ENCODE measurements at regions not wholly inside any gene's neighbourhood (a gene's known extent, or its start where the extent isn't known, plus 50 kb on each side); places are given as distances from the start of the nearest gene placed in this dataset.

DNA sequence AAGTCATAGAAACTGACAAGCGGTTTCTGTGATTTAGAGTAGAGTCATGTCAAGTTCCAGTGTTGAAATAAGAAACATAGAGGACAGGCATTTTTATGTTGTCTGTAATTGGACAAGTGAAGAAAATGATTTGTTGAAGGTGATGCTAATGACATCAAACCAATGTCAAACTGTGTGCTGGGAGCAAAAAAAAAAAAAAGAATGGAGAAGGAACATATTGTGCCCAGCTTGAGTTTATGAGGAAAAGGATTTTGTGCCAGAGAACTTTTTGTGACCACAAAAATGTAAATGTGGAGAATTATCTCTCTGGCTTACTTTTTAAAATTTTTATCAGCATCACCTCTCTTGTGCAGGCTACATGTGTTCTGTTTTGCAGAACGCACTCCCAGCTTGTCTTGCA is 495.7 kb downstream of the RAPGEF2 start:
- H3K27ac ChIP-seq = no peak overlapping the region
- 83 to 84% methylated on average over 2 of the region's 2 CpGs for WGBS, 2 donors
- no peak for TF ChIP-seq CTCF (IDR thresholded peaks at IDR 0.05)
- DNase-seq (no peak), ATAC-seq (no peak)
- no peaks in the 10 kb centered on the region for H3K4me1 ChIP-seq
- H3K9me3 ChIP-seq = no peaks in the 10 kb centered on the region
- intact Hi-C loops (cut with DNase I) = no loop called here
- no peaks in the 10 kb centered on the region for H3K36me3 ChIP-seq
- H3K4me3 ChIP-seq = no peak overlapping the region
- peaks cover 0 to 3% (median 0%) of the 10 kb centered on the region in 7 donors for H3K27me3 ChIP-seq

DNA sequence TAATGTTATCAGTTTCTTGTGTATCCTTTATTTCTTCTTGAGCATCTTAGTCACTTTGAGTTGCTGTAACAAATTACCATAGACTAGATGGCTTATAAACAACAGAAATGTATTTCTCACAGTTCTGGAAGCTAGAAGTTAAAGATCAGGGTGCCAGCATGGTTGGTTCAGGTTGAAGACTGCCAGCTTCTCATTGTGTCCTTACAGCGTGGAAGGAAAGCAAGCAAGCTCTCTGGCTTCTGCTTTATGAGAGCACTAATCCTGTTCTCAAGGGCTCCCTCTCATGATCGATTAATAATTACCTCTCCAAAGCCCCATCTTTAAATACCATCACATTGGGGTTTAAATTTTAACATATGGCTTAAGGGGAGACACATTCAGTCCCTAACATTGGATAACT is 497.2 kb downstream of the RAPGEF2 start:
- intact Hi-C loops (cut with DNase I) = no loop called here

DNA sequence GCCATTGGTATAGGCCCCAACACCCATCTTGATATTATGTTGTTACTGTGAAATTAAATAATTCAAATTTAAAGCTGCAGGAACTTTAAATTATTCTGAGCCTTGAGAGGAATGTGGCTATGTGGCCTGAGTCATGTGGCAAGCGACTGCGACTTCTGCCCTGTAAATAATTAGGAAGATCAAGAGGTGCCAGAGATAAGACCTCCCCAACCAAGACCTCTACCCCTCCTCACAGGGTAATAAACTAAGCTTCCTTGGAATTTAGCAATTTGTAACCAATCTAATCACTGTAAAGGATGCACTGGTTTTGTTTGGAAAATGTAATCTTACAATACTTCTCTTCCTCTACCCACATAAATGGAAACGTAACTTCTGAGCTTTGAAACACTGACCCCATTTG is 501.9 kb downstream of the RAPGEF2 start:
- 35 to 63% methylated on average over 3 of the region's 3 CpGs for WGBS, 2 donors
- intact Hi-C loops (cut with DNase I) = no loop called here
- Histone ChIP-seq H3K4me1 (no peaks in the 10 kb centered on the region), H3K27me3 (no peaks in the 10 kb centered on the region), H3K4me3 (no peak overlapping the region), H3K36me3 (no peaks in the 10 kb centered on the region), H3K27ac (no peak overlapping the region), H3K9me3 (peaks cover 0 to 9% (median 0%) of the 10 kb centered on the region in 11 donors)
- TF ChIP-seq CTCF (IDR thresholded peaks at IDR 0.05) = no peak
- ATAC-seq = no peak
- DNase-seq = no peak

More for the DNA sequence above, 497.2 kb downstream of the RAPGEF2 start:
- H3K4me3 ChIP-seq = no peak overlapping the region
- H3K36me3 ChIP-seq = no peaks in the 10 kb centered on the region
- DNase-seq = no peak
- H3K4me1 ChIP-seq = no peaks in the 10 kb centered on the region
- no peak for ATAC-seq
- 78 to 83% methylated on average over 2 of the region's 2 CpGs for WGBS, 2 donors
- no peak for TF ChIP-seq CTCF (IDR thresholded peaks at IDR 0.05)
- no peaks in the 10 kb centered on the region for H3K9me3 ChIP-seq
- no peak overlapping the region for H3K27ac ChIP-seq
- peaks cover 0 to 3% (median 0%) of the 10 kb centered on the region in 7 donors for H3K27me3 ChIP-seq

- intact Hi-C loops (cut with DNase I) = no loop called here
- Histone ChIP-seq H3K36me3 (no peaks in the 10 kb centered on the region), H3K4me1 (no peaks in the 10 kb centered on the region), H3K4me3 (no peak overlapping the region), H3K9me3 (peaks cover 0 to 9% (median 0%) of the 10 kb centered on the region in 11 donors), H3K27ac (no peak overlapping the region), H3K27me3 (no peaks in the 10 kb centered on the region)
- DNase-seq = no peak
- no peak for TF ChIP-seq CTCF (IDR thresholded peaks at IDR 0.05)
- ATAC-seq = no peak
Observed at GRCh38 chr4:159606835-159607234, 504.0 kb downstream of the RAPGEF2 start.

- no peak overlapping the region for H3K27ac ChIP-seq
- 50 to 54% methylated on average over 1 of the region's 1 CpG for WGBS, 2 donors
- DNase-seq = no peak
- H3K27me3 ChIP-seq = no peaks in the 10 kb centered on the region
- no peaks in the 10 kb centered on the region for H3K36me3 ChIP-seq
- no peak overlapping the region for H3K4me3 ChIP-seq
- H3K4me1 ChIP-seq = no peaks in the 10 kb centered on the region
- peaks cover 0 to 9% (median 0%) of the 10 kb centered on the region in 11 donors for H3K9me3 ChIP-seq
- ATAC-seq = no peak
- TF ChIP-seq CTCF (IDR thresholded peaks at IDR 0.05) = no peak
- intact Hi-C loops (cut with DNase I) = no loop called here
Observed at GRCh38 chr4:159607809-159608208, 504.9 kb downstream of the RAPGEF2 start.
